ENCODE measurements at regions not wholly inside any gene's neighbourhood (a gene's known extent, or its start where the extent isn't known, plus 50 kb on each side); places are given as distances from the start of the nearest gene placed in this dataset.

DNA sequence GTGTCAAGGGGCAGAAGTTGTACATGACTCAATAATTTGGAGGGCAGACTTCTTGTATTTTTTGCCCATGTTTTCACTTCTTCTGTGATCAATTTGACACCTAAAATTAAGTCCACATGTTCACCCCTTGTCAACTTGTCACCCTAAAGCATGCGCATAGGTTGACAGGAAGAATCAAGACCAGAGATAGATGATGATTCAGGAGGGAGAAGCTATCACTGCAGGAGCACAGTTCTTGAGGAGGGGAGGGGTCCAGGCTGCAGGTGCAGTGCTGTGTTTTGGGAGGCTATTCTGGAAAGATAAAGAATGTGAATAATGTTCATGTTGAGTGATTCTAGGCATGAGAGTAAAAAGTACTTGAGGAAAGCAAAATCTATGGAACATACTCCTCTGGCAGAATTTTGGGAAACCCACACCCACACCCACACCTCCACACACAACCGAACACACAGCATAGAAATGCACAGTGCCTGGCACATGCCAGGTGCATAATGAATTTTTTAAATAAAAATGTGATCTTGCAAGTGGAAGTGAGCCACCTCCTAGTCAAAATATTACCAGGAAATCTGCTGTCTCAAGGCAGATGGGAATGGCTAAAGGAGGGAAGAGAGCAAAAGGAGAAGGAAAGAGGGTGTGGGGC is 249.2 kb upstream of the MEX3C start:
- H3K9ac ChIP-seq (ENCODE audit: extremely low read depth, insufficient read length, low read length), result no peak overlapping the region
- Mint-ChIP-seq H3K4me1 (peaks cover 23 to 28% of the 10 kb centered on the region in 2 experiments), H3K9me3 (no peaks in the 10 kb centered on the region), H3K36me3 (ENCODE audit: insufficient read depth in 1 of 3, low read depth in 3 of 3) (no peaks in the 10 kb centered on the region), H3K4me3 (no peak overlapping the region), H3K27ac (peak overlapping the region in 1 of 3 experiments; percentile 71; a peak in 2 of 7 replicates), H3K27me3 (ENCODE audit: low read depth) (no peaks in the 10 kb centered on the region)
- no peak overlapping the region for H3K18ac ChIP-seq (ENCODE audit: insufficient read length, low read depth, low read length)
- no peak overlapping the region for H2BK20ac ChIP-seq (ENCODE audit: low read depth, low read length, poor library complexity, severe bottlenecking)
- H3T11ph ChIP-seq (ENCODE audit: low read length), result no peak overlapping the region
- WGBS (ENCODE audit: extremely low coverage, insufficient read length, low lambda C conversion rate), result no CpG with 5 or more reads among the region's 2 CpGs
- no peak overlapping the region for H2BK5ac ChIP-seq (ENCODE audit: insufficient read length, low read length)
- H4K8ac ChIP-seq (replicated peaks; ENCODE audit: insufficient read length, low read depth, low read length), result no peak overlapping the region
- no peak overlapping the region for H2AFZ ChIP-seq (ENCODE audit: low read length)
- DNase-seq, result no peak
- no peak overlapping the region for H2BK120ac ChIP-seq (ENCODE audit: low read depth, low read length, poor library complexity, severe bottlenecking)
- H3K27ac ChIP-seq (ENCODE audit: insufficient read length, low read depth, low read length), result no peak overlapping the region
- no peak overlapping the region for H3K4ac ChIP-seq (ENCODE audit: low read depth, low read length)
- no peak overlapping the region for H2BK12ac ChIP-seq (ENCODE audit: insufficient read length, low read depth, low read length)
- no peaks in the 10 kb centered on the region for H3K79me1 ChIP-seq (ENCODE audit: insufficient read depth, low read depth, low read length, poor library complexity, severe bottlenecking)
- H4K5ac ChIP-seq (ENCODE audit: insufficient read length, low read depth, low read length), result no peak overlapping the region
- H3K23me2 ChIP-seq (ENCODE audit: insufficient read length, low read depth, low read length, poor library complexity, severe bottlenecking), result no peaks in the 10 kb centered on the region
- no peaks in the 10 kb centered on the region for H3K27me3 ChIP-seq (ENCODE audit: insufficient read depth, low read length)
- no peak for TF ChIP-seq CTCF (conservative IDR thresholded peaks at IDR 0.05)
- H4K20me1 ChIP-seq (ENCODE audit: control insufficient read depth, insufficient read depth, insufficient read length), result no peaks in the 10 kb centered on the region
- H3K4me1 ChIP-seq (ENCODE audit: insufficient read depth, low read length), result peaks cover 5% of the 10 kb centered on the region; the same call in 1 of the 2 replicates
- H3K14ac ChIP-seq (ENCODE audit: insufficient read depth, low read length), result no peak overlapping the region
- H3K4me2 ChIP-seq (ENCODE audit: insufficient read depth, insufficient read length, low read length), result no peak overlapping the region
- no peak overlapping the region for H4K91ac ChIP-seq (ENCODE audit: insufficient read length, low read depth, low read length)
- H2AK5ac ChIP-seq (ENCODE audit: insufficient read length, low read length), result no peak overlapping the region
- no peaks in the 10 kb centered on the region for H3K79me2 ChIP-seq (ENCODE audit: insufficient read depth, low read length)
- no peak overlapping the region for H3K23ac ChIP-seq (ENCODE audit: insufficient read length, low read depth, low read length)
- H3K56ac ChIP-seq (ENCODE audit: insufficient read length, low read depth, low read length), result no peak overlapping the region
- H3K9me3 ChIP-seq (ENCODE audit: control insufficient read depth, low read depth, low read length), result no peaks in the 10 kb centered on the region
- no peak overlapping the region for H2BK15ac ChIP-seq (ENCODE audit: low read depth, low read length)
